Right lobe of liver (tissue), 4 donors: ENCODE measurements at regions not wholly inside any gene's neighbourhood (a gene's known extent, or its start where the extent isn't known, plus 50 kb on each side); places are given as distances from the start of the nearest gene placed in this dataset.

ENCODE experiments used
- POLR2A ChIP-seq: fragments of 450-650 bp; IDR thresholded peaks from one replicate; pipeline ENCODE4 v1.6.1; 2017; ENCODE audit warnings: antibody characterized with exemption, mild to moderate bottlenecking
- TF ChIP-seq, protein P1 (sequence below), 4 donors: fragments of 200-600 bp in 3 of 4; fragments of 450-650 bp in 1 of 4; IDR thresholded peaks; one replicate each; pipeline versions ENCODE4 v1.5.1 to v1.8.0; 2016 to 2022; ENCODE audit warnings: antibody characterized with exemption in 4 of 4, mild to moderate bottlenecking in 2 of 4
- donor health status: DM: no; HTN: no; CAD: no.
- donor health status: DM: no; HTN: no; CAD: no.
- donor health status: DM: no; HTN: yes; CAD: no.

DNA sequence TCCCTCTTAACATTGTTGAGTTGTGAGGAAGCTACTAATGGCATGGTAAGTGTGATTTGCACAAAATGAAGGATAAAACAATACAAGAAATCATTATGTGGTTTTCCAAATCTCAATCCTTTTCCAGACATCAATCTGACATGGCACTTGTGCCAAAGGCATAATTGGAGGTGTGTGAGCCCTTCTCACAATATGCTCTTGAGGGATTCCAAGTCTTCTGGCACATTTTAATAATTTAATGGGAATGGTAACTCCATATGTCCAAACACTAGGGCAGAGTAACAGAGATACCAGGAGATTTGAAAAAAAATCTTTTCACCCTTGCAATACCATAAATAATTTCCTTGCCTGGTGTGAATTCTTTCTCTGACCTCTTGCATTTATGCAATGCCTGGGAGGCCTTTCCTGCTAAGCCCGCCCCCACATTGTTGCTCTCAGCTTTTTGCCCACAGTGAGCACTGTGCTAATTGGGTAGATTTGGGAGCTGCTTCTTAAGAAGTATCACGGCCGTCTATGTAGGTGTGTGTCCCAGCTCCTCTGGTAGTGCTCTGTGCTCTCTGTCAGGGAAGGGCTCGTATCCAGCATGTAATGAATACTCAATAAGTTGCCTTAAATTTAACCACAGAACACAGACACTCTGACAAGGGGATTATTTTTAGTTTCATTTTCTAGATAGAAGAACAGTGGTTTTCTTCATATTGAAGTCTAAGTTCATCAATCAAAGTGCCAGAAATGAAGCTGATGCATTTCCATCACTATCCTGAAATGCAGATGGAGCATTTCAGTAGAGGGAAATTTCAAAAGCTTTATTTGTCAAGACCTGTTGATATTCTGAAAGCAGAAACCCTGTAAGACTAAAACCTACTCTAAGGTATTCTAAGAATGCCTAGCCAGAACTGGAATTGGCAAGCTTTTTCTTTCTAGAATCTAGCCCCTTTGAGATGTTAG, 54.4 kb upstream of the CEP85L start:
- TF ChIP-seq, protein P1, sequence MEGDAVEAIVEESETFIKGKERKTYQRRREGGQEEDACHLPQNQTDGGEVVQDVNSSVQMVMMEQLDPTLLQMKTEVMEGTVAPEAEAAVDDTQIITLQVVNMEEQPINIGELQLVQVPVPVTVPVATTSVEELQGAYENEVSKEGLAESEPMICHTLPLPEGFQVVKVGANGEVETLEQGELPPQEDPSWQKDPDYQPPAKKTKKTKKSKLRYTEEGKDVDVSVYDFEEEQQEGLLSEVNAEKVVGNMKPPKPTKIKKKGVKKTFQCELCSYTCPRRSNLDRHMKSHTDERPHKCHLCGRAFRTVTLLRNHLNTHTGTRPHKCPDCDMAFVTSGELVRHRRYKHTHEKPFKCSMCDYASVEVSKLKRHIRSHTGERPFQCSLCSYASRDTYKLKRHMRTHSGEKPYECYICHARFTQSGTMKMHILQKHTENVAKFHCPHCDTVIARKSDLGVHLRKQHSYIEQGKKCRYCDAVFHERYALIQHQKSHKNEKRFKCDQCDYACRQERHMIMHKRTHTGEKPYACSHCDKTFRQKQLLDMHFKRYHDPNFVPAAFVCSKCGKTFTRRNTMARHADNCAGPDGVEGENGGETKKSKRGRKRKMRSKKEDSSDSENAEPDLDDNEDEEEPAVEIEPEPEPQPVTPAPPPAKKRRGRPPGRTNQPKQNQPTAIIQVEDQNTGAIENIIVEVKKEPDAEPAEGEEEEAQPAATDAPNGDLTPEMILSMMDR (IDR thresholded peaks at IDR 0.05) = no peak
- no peak for TF ChIP-seq POLR2A
